HG02884 (cell line): ENCODE measurements at regions not wholly inside any gene's neighbourhood (a gene's known extent, or its start where the extent isn't known, plus 50 kb on each side); places are given as distances from the start of the nearest gene placed in this dataset.

Experiments used
- ATAC-seq: cut with Tn5 transposase; IDR thresholded peaks from one replicate; pipeline ENCODE4 v1.9.1; 2021; ENCODE audit warnings: mild to moderate bottlenecking, moderate library complexity; ENCODE audit not compliant: unreplicated experiment

DNA sequence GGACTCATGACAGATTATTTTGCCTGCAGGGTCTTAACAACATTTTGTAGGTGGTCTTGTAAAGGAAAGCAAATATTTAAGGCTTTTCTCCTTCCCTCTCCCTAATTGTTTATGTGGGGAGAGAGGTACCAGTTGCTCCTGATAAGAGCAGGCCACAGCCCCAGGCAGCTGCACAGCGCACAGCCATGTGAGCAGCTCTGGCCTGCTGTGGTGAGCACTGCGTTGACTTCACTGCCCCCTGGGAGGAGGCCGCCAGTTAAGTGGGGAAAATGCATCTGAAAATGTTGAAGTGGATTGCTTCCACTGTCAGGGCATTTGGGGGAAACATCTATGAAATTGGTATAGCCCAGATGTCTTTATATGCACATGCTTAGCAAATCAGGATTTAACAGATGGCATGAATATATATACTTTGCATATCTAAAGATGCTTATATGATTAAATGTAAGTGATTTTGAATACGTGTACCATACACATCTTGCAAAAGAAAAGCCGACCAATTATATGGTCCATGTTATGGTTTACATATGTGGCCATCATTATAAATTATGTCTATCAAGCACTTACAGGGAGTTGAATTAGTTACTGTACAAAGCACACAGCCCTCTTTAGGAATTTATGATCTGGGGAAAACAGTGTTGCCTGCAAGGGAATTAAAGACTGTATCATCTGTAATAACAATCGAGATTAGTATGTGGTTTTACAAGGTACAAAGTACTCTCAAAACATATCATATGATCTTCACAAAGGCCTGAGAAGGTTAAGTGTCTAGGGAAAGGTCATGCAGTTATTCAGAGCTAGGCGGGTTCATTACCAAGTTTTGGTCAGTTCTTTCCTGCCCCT, 132.1 kb downstream of the RHOU start:
- no peak for ATAC-seq

DNA sequence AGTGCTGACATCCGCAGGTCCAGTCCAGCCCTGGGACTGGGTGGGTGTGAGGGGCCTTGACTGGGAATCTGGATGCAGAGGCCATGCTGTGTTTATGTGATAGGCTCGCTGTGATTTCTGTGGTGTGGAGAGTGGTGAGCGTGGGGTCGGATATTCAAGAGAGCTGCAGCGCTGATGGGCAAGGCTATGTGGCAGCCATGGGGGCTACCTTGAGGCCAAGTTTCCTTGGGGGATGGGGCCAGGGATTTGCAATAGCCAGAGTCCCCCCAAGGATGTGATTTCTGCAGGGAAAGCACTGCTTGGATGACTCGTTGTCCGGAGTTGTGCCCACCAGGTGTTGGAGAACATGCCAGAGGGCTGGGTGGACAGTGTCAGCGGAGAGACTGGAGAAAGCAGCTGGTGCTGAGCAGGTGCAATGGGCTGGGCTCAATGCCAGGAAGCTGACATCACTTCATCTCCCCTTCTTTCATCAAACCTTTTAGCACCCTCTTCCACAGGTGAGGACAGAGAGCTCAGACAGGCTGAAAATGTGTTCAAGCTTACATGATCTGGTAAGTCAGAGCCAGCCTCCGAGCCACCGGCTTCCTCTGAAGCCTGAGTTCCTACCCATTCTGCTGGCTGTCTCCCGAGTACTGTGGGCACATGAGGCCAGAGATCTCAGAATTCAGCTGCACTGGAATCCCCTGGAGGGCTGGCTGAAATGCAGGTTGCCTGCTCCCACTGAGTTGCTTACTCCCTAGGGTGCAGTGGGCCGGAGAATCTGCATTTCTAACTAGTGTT, 132.9 kb downstream of the RHOU start:
- ATAC-seq = no peak

GRCh38 chr1:228868731-228869024, 133.4 kb downstream of the RHOU start:
- ATAC-seq = no peak

- no peak for ATAC-seq
Observed at GRCh38 chr1:228869312-228869824, 134.1 kb downstream of the RHOU start.

DNA sequence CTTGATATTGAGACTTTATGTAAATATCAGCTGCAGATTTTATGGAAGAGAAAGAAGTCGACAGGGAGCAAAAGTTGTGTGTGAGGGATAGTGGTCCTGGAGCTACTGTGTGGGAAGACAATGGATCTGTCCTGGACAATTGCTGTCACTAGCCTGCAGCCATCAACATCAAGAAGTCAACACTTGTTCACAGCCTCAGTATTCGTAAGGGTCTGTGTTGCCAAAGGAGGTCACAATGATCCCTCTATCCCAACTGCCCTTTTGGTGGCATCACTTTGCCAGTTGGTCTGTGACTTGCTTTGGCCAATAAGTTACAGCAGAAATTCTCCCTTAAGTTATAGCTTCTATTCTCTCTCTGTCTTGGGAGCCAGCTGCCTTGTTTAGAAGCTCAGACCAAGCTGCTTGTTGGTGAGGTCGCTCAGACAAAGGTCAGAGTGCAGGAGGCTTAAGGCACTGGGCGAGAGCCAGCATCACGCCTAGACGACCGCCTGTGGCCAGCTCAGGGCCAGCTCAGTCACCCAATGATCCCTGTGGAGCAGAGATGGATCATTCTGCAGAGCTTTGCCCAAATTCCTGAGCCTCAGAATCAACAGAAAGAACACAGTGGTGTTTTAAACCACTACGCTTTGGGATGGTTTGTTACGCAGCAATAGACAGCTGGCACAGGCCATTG, 134.9 kb downstream of the RHOU start:
- ATAC-seq = no peak

GRCh38 chr1:228871314-228872061, 136.2 kb downstream of the RHOU start:
- no peak for ATAC-seq

DNA sequence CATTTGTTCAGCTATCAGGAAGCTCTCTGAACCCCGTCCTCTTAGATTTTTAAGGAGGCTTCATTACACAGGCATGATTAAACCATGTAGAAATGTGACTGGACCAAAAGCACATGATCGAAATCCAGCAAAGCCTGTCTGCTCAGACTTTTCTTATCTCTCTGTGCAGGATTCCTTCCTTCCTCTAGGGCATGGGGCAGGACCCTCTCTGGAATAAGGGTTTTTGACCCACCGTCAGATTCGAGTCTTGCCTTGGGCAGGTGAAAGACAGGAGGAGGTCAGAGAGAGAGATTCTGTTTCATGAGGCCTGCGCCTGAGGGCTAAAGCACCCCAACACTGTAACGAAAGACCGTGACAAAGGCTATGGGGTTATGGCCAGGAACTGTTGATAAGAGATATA, 136.8 kb downstream of the RHOU start:
- no peak for ATAC-seq

GRCh38 chr1:228873709-228874108, 138.4 kb downstream of the RHOU start:
- no peak for ATAC-seq

GRCh38 chr1:228875741-228876140, 140.5 kb downstream of the RHOU start:
- no peak for ATAC-seq

- ATAC-seq = no peak
Observed at GRCh38 chr1:228876187-228876586, 140.9 kb downstream of the RHOU start.

GRCh38 chr1:228879164-228879563, 143.9 kb downstream of the RHOU start:
- no peak for ATAC-seq

DNA sequence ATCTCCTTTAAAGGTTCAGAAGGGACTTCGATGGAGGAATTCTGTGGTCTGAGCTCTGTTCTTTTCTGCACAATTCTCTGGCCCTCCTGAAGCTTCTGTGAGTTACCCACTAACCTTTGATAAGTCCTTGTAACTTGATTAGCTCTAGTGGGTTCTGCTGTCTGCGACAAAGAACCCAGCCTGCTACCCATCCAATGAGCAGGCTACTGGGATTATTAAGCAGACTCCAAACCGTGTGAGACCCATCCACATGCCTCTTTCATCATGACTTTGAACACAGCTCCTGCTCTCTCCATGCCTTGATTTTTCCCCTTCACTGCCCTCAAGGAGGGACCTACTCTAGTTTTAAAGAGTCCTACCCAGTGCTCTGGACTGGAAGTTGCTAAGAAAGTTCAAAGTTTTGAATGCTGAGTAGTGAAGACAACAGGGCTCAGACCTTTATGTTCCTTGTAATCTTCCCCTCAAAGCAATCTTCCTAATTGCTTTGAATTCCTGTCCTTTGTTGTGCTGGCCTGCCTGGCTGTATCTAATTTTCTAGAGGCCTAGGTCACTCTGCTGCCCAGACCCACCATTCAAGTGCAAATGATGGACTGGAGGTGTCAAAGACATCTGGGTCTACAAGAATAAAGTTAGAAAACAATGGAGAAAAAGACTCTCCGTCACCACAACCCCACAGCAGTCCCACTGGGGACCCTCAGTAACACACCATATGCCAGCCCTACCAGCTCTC, 146.9 kb downstream of the RHOU start:
- ATAC-seq = no peak

- ATAC-seq = no peak
Observed at GRCh38 chr1:228882771-228883450, 147.6 kb downstream of the RHOU start.

- ATAC-seq = no peak
Observed at GRCh38 chr1:228883535-228883934, 148.3 kb downstream of the RHOU start.

- ATAC-seq = no peak
Observed at GRCh38 chr1:228884196-228884595, 148.9 kb downstream of the RHOU start.

- no peak for ATAC-seq
Observed at GRCh38 chr1:228884615-228885566, 149.6 kb downstream of the RHOU start.

GRCh38 chr1:228885845-228886244, 150.6 kb downstream of the RHOU start:
- ATAC-seq = no peak

- no peak for ATAC-seq
Observed at GRCh38 chr1:228887101-228887500, 151.8 kb downstream of the RHOU start.

DNA sequence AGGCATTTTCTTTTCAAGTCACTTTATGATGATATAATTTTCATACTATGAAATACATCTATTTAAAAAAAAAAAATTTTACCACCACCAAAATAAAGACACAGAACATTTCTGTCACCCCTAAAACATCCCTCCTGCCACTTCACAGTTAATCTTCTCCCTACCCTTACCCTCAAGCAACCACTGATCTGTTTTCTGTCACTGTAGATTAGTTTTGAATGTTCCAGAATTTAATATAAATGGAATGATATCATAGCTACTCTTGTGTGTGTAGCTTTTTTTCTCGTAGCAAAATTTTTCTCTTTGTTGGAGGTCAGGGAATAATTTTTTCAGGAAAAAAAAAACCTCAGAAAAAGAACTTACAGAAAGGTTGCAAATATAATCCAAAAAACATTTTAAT, 152.7 kb downstream of the RHOU start:
- ATAC-seq = no peak
